ENCODE measurements at regions not wholly inside any gene's neighbourhood (a gene's known extent, or its start where the extent isn't known, plus 50 kb on each side); places are given as distances from the start of the nearest gene placed in this dataset.

DNA sequence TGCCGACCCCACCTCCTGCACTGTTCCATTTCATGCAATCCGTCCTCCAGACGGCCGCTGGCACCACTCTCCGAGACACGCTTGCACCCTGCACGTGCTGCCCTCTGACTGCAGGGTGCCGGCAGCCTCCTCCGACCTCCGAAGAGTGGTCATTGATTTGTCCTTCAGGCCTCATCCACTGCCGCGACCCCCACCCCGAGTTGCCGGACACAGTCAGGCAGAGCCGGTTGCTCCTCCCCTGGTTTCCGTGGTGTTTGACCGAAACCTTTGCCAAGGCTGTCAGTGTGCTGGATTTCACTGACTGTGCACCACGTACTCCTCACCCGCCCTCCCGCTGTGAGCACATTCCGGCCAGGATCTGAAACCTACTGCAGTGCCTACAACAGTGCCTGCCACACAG lies 156.4 kb upstream of the PDE10A start:
- DNase-seq (ENCODE audit: low spot score) = no peak
- WGBS (ENCODE audit: low lambda C conversion rate, missing lambda C conversion rate) = 64% methylated on average over 21 of the region's 21 CpGs
- Histone ChIP-seq H3K9me2 (replicated peaks; ENCODE audit: insufficient read depth) (no peaks in the 10 kb centered on the region), H3K27me3 (peaks cover 39% of the 10 kb centered on the region), H3K9me3 (ENCODE audit: low read depth) (no peaks in the 10 kb centered on the region), H3K79me2 (no peaks in the 10 kb centered on the region), H3K27ac (no peak overlapping the region), H4K20me1 (ENCODE audit: insufficient read depth, poor library complexity, severe bottlenecking) (no peaks in the 10 kb centered on the region), H3K4me3 (no peak overlapping the region), H3K4me1 (ENCODE audit: insufficient read depth) (no peaks in the 10 kb centered on the region), H3K36me3 (replicated peaks; ENCODE audit: insufficient read depth, low read depth) (no peaks in the 10 kb centered on the region), H2AFZ (no peak overlapping the region), H3K4me2 (no peak overlapping the region)
- TF ChIP-seq, protein P1, sequence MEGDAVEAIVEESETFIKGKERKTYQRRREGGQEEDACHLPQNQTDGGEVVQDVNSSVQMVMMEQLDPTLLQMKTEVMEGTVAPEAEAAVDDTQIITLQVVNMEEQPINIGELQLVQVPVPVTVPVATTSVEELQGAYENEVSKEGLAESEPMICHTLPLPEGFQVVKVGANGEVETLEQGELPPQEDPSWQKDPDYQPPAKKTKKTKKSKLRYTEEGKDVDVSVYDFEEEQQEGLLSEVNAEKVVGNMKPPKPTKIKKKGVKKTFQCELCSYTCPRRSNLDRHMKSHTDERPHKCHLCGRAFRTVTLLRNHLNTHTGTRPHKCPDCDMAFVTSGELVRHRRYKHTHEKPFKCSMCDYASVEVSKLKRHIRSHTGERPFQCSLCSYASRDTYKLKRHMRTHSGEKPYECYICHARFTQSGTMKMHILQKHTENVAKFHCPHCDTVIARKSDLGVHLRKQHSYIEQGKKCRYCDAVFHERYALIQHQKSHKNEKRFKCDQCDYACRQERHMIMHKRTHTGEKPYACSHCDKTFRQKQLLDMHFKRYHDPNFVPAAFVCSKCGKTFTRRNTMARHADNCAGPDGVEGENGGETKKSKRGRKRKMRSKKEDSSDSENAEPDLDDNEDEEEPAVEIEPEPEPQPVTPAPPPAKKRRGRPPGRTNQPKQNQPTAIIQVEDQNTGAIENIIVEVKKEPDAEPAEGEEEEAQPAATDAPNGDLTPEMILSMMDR (IDR thresholded peaks at IDR 0.05; ENCODE audit: poor library complexity) = no peak
- TF ChIP-seq EZH2phosphoT487 (IDR thresholded peaks at IDR 0.05; ENCODE audit: low read depth, severe bottlenecking, unreplicated experiment) (no peak), EZH2 (IDR thresholded peaks at IDR 0.05; ENCODE audit: borderline replicate concordance) (no peak)

DNA sequence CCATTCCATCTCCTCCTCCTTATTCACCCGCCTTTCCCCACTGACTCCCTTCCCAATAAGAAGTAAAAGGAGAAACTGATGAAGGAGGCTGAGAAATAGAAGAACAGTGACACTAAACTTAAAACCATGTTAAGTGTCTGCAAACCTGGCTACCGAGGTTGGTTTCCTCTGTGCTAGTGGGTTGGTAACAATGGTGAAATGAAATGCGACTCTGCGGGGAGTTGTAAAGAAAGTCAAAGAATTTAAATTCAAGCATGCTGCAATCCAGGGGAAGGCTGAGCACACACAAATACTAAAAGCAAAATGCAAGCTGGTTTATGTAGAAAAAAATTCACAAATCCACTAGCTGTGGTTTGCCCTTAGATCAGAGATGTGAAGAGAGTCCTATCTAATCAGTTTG lies 155.2 kb upstream of the PDE10A start:
- DNase-seq (ENCODE audit: low spot score) = no peak
- Histone ChIP-seq H3K4me1 (ENCODE audit: insufficient read depth) (no peaks in the 10 kb centered on the region), H4K20me1 (ENCODE audit: insufficient read depth, poor library complexity, severe bottlenecking) (no peaks in the 10 kb centered on the region), H2AFZ (no peak overlapping the region), H3K4me2 (no peak overlapping the region), H3K9me2 (replicated peaks; ENCODE audit: insufficient read depth) (no peaks in the 10 kb centered on the region), H3K27ac (no peak overlapping the region), H3K36me3 (replicated peaks; ENCODE audit: insufficient read depth, low read depth) (no peaks in the 10 kb centered on the region), H3K4me3 (no peak overlapping the region), H3K79me2 (no peaks in the 10 kb centered on the region), H3K9me3 (ENCODE audit: low read depth) (no peaks in the 10 kb centered on the region), H3K27me3 (peaks cover 39% of the 10 kb centered on the region)
- TF ChIP-seq EZH2 (IDR thresholded peaks at IDR 0.05; ENCODE audit: borderline replicate concordance) (no peak), EZH2phosphoT487 (IDR thresholded peaks at IDR 0.05; ENCODE audit: low read depth, severe bottlenecking, unreplicated experiment) (no peak)
- TF ChIP-seq, protein P1 (IDR thresholded peaks at IDR 0.05; ENCODE audit: poor library complexity) = no peak
- 58% methylated on average over 4 of the region's 4 CpGs for WGBS (ENCODE audit: low lambda C conversion rate, missing lambda C conversion rate)

DNA sequence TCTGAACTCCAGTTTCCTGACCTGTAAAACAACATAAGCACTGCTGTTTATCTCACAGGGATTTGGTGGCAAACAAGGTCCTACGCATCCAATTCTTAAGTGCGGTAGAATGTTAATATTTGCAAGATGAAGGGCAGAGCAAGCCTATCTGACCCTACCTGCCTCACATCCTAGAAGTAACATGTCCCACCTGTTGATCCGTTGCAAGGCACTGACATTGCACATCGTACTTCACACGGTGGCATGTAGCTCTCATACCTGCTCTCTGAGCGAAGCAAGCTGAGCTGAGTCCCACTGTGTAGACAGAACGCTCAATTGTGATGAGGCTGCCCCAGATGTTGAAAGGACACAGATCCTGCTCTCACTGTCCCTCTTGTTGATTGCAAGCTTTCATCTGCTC lies 154.7 kb upstream of the PDE10A start:
- Histone ChIP-seq H3K79me2 (no peaks in the 10 kb centered on the region), H2AFZ (no peak overlapping the region), H3K9me3 (ENCODE audit: low read depth) (no peaks in the 10 kb centered on the region), H3K4me1 (ENCODE audit: insufficient read depth) (no peaks in the 10 kb centered on the region), H3K27ac (no peak overlapping the region), H4K20me1 (ENCODE audit: insufficient read depth, poor library complexity, severe bottlenecking) (no peaks in the 10 kb centered on the region), H3K27me3 (peaks cover 39% of the 10 kb centered on the region), H3K9me2 (replicated peaks; ENCODE audit: insufficient read depth) (no peaks in the 10 kb centered on the region), H3K4me3 (no peak overlapping the region), H3K36me3 (replicated peaks; ENCODE audit: insufficient read depth, low read depth) (no peaks in the 10 kb centered on the region), H3K4me2 (no peak overlapping the region)
- DNase-seq (ENCODE audit: low spot score) = no peak
- 82% methylated on average over 7 of the region's 7 CpGs for WGBS (ENCODE audit: low lambda C conversion rate, missing lambda C conversion rate)
- no peak for TF ChIP-seq EZH2 (IDR thresholded peaks at IDR 0.05; ENCODE audit: borderline replicate concordance)
- TF ChIP-seq, protein P1 (IDR thresholded peaks at IDR 0.05; ENCODE audit: poor library complexity) = no peak
- TF ChIP-seq EZH2phosphoT487 (IDR thresholded peaks at IDR 0.05; ENCODE audit: low read depth, severe bottlenecking, unreplicated experiment) = no peak

DNA sequence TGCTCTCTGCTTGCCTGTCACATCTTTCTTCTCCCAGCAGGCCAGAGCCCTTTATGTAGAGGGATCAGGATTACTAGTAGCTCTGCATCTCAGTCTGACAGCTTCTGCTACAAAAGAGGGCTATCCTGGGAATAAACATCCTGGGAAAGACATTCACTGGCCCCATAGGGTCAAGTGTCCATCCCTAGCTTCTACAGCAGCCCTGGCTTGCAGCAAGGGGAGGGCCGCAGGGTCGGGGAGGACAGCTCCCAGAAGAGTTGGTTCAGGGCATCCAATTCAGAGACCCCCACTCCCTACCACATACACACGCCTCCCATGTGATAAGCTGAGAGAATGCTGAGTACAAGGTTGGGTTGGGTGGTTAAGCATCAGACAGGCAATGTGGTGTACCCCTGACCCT lies 154.1 kb upstream of the PDE10A start:
- Histone ChIP-seq H3K27me3 (peaks cover 39% of the 10 kb centered on the region), H3K36me3 (replicated peaks; ENCODE audit: insufficient read depth, low read depth) (no peaks in the 10 kb centered on the region), H4K20me1 (ENCODE audit: insufficient read depth, poor library complexity, severe bottlenecking) (no peaks in the 10 kb centered on the region), H3K4me1 (ENCODE audit: insufficient read depth) (no peaks in the 10 kb centered on the region), H2AFZ (no peak overlapping the region), H3K9me2 (replicated peaks; ENCODE audit: insufficient read depth) (no peaks in the 10 kb centered on the region), H3K4me3 (no peak overlapping the region), H3K9me3 (ENCODE audit: low read depth) (no peaks in the 10 kb centered on the region), H3K4me2 (no peak overlapping the region), H3K79me2 (no peaks in the 10 kb centered on the region), H3K27ac (no peak overlapping the region)
- TF ChIP-seq, protein P1 (IDR thresholded peaks at IDR 0.05; ENCODE audit: poor library complexity) = no peak
- TF ChIP-seq EZH2 (IDR thresholded peaks at IDR 0.05; ENCODE audit: borderline replicate concordance) (no peak), EZH2phosphoT487 (IDR thresholded peaks at IDR 0.05; ENCODE audit: low read depth, severe bottlenecking, unreplicated experiment) (no peak)
- DNase-seq (ENCODE audit: low spot score) = no peak
- WGBS (ENCODE audit: low lambda C conversion rate, missing lambda C conversion rate) = 93% methylated on average over 3 of the region's 3 CpGs

Data from hepatocyte (in vitro differentiated cells).